Uterus (tissue), 2 donors: ENCODE measurements at regions not wholly inside any gene's neighbourhood (a gene's known extent, or its start where the extent isn't known, plus 50 kb on each side); places are given as distances from the start of the nearest gene placed in this dataset.

ENCODE experiments used
- CTCF ChIP-seq, 4 experiments: fragments of 200-600 bp in 2 of 4; fragments of 450-650 bp in 2 of 4; sonication (generic) in 2 of 4; IDR thresholded peaks; one replicate each; pipeline ENCODE4 v1.5.1; 2016 to 2019; ENCODE audit warnings: antibody characterized with exemption in 4 of 4, mild to moderate bottlenecking in 2 of 4, moderate library complexity in 1 of 4
- POLR2A ChIP-seq, 2 donors: fragments of 450-650 bp; IDR thresholded peaks; one replicate each; pipeline ENCODE4 v1.6.1; 2016; ENCODE audit warnings: antibody characterized with exemption in 2 of 2, mild to moderate bottlenecking in 1 of 2, moderate library complexity in 1 of 2

- no peak for TF ChIP-seq CTCF (IDR thresholded peaks at IDR 0.05)
- TF ChIP-seq POLR2A (IDR thresholded peaks at IDR 0.05), result peak in 1 of 2 donors; percentile 10
Measured at GRCh38 chr11:16607675-16608644, 130.5 kb upstream of the C11orf58 start.
